HG02884 (cell line): ENCODE measurements at regions not wholly inside any gene's neighbourhood (a gene's known extent, or its start where the extent isn't known, plus 50 kb on each side); places are given as distances from the start of the nearest gene placed in this dataset.

Experiments
- ATAC-seq: cut with Tn5 transposase; IDR thresholded peaks from one replicate; pipeline ENCODE4 v1.9.1; 2021; ENCODE audit warnings: mild to moderate bottlenecking, moderate library complexity; ENCODE audit not compliant: unreplicated experiment

DNA sequence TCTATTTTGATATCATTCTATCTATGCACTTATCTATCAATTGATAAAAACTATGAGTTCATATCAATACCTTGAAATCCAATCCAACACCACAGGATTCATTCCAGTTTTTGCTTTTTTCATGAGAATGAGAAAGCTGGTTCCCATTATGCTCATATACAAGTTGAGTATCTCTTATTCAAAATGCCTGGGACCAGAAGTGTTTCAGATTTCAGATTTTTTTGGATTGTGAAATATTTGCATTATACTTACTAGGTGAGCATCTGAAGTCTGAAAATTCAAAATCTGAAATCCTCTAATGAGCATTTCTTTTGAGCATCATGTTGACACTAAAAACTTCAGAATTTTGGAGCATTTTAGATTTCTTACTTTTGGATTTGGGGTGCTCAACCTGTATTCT, 67.8 kb upstream of the DCBLD2 start:
- no peak for ATAC-seq

DNA sequence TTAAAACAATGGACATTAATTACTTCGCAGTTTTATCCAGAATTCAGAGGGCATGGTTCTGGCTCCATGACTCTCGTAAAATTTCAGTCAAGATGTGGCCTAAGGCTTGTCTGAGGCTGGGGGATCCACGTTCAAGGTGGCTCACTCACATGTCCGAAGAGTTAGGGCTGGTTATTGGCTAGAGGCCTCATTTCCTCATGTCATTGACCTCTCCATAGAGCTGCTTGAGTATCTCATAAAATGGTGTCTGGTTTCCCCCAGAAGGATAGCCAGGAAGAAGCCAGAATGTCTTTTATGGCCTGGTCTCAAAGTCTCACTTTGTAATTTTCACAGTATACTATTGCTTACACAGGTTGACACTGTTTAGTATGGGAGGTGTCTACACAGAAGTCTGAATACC, 67.3 kb upstream of the DCBLD2 start:
- no peak for ATAC-seq

DNA sequence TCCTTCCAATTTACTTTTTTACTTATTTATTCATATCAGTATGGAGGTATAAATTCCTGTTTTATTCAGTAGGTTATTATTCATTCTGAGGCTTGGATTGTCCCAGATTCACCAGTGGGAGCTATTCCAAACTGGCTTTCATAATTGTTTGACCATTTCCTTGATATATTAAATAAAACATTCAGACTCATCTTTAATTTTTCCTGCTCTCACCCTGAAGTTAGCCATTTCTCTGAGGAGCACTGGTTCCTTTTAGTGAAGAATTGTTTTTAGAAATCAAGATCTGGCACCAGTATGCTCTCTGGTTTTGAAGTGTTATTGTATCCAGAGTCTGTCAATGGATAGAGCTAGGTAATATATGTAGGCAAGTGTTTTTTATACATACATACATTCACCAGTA, 66.9 kb upstream of the DCBLD2 start:
- ATAC-seq: no peak

DNA sequence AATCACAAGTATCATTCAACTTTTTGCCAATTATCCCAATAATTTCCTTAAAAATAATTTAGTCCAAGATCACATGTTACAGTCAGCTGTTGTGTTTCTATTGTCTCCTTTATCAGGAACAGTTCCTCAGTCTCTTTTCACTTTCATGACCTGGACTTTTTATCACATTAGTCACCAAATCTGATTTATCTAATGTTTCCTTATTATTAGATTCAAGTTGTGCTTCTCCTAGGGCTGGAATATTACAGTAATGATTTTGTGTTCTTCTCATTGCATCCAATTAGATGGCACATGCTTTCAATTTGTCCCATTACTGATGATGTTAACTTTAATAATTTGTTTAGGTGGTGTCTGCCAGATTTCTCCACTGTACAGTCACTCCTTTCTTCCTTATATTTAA, 66.3 kb upstream of the DCBLD2 start:
- no peak for ATAC-seq

DNA sequence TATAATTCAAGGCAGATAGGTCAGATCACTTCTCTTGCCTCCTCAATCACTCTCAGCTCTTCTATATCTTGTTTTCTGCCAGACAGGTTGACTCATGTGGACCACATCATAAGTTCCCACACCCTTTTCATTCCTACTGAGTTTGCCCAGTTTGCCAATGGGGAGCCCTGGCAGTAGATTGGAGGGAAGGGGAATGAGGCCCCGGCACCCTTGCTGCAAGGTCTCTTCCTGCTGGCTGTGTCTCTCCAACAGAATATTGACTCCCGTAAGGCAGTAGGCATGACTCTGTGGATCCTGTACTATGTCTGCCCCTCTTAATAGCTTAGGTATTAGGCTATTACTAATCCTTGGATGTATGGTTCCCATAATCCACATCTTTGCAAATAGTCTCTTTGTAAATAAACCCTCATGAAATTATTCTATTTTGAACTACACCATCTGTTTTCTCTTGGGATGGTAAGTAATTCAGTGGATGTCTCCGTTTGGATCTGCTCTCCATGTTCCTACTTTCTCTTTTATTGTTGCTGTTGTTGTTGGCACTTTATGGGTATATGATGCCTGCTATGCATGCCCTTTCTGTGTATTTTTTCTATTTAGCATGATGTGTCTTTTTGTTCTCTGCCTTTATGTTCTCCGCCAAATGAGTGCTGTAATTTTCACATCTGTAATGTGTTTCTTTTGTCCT, 65.5 kb upstream of the DCBLD2 start:
- no peak for ATAC-seq

DNA sequence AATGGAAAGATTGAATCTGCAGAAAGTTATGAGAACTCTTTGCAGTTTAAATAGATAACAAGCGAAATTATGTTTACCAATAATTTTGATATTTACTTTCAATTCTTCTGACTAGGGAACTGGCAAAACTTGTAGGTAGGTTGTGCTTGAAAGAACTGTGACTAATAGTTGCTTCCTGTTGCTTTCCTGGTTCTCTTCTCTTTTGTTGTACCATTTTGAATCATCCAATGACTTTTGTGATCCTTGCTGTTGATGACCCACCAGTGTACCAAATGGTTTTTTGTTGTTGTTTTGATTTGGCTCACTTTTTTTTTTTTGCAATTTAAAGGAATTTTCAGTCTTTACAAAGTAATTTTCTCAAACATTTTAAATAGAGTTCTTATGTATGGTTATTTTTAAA, 64.9 kb upstream of the DCBLD2 start:
- no peak for ATAC-seq

DNA sequence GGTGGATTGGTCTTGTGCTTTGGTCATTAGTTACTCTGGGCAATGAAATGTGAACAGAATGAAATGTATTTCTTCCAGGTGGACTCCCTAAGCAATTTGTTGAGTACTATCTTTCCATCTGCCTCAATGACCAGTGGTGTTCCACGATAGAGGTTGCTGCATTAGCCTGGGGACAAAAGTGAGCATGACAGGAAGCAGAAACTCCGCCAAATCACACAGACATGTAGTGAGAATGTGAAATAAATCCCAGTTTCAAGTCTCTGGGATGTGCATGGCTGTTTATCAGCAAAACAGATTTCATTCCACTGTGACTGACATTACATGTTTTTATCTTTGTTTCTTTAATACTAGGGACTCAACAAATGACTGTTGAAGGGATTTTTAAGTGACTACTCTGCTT, 63.3 kb upstream of the DCBLD2 start:
- ATAC-seq: no peak

DNA sequence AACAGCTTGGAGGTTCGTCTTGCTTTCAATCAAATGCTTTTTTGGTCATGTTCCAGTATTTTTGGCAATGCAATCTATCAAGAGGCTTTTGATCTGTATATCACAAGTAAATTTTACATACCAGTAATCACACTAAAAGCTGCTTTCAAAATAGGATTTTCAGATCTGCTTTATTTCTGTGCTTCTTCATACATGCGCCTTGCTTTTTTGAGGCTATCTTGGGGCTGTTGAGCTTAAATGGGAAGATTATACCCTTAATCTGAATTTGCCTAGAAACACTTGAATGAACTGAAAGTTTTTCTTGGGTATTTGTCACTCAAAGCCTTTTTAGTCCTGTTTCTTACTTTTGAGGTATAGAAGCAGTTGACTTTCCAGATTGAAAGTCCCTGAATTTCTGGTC, 62.1 kb upstream of the DCBLD2 start:
- ATAC-seq: no peak

DNA sequence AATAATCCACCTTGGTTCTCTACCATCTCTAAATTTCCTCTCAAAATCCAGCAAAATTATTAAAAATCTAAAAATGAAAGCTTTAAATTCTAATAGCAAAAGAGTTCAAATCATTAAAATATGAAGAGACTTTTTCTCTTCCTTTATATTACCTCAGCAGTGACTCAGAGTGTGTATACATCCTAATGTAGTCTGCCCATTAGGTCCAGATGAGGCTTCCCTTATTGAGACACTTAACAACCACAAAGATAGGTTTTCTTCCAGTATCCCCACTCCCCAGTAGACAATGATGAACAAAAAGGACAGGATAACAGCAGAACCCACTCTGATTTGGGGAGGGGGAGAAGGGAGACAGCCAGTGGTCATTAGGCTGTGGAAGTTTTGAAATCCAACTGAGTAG, 61.5 kb upstream of the DCBLD2 start:
- no peak for ATAC-seq

DNA sequence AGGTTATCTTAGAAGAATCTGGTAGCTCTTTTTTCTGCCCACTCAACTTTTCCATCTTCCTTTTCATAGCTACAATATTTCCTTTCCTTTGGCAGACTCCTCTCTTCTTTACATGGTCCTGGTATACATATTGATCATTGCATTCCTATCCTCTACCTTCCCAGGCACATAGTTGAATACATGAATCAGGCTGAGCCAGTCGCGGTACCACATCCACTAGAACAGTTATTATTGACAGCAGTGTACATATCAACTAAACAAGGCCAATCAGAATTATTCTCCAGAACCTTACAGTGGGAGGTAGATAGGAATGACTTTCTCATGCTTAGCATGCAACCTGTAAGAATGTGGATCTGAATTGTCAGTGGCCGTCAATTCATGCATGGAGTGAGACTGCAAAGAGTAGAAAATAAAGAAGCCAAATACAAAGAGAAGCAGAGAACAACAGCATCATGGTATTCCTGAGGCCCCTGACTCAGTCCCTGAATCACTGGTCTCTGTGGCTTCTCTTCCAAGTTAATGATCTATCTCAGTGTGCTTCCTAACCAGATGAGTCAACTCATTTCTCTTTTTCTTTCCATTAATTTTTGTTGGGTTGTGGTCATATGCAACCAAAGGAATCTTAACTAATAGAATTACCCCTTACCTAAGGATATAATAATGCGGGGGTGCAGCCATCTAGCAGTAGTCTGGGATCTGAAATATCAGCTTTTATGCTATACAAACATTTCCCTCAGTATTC, 60.9 kb upstream of the DCBLD2 start:
- no peak for ATAC-seq

DNA sequence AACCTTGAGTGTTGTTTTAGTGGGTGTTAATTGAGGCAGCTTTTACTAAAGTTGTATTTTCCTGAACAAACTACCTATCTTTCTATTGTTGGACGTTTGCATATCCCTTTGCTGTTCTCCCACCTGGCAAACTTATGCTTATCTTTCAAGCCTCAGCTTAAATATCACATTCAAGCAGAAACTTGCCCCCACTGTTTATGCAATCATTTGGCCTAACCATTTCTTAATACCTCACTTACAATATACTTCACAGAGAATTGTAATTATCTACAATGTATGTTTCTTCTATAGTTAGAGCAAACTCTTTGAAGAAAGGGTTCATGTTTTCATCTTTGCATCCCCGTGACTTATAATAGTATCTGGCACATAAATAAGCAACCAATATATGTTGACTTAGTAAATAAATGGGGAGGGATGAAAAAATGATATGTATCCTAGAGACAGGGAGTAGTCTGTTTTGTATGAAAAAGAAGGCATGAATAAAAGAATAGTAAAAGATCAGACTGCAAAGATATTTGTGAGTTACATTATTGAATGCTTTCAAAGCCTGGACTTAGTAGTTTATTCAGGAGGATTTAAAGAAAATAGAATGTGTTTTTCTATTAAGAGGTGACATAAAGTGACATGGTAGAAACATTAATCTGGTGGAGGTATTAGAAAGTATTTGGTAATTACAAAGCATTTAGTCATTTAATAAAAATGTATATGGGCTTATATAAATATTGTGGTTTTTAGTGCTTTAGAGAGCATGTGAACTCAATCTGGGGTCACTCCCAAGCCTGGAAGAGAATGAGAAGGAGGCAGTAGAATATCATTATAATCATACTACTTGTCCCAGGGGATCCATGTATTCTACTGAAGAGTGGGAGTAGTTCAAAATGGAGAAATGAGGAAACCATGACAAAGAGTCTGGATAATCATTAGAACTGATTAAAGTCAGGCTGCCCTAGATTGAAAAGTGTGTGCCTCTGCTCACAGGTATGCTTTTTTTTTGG, 60.0 kb upstream of the DCBLD2 start:
- no peak for ATAC-seq

DNA sequence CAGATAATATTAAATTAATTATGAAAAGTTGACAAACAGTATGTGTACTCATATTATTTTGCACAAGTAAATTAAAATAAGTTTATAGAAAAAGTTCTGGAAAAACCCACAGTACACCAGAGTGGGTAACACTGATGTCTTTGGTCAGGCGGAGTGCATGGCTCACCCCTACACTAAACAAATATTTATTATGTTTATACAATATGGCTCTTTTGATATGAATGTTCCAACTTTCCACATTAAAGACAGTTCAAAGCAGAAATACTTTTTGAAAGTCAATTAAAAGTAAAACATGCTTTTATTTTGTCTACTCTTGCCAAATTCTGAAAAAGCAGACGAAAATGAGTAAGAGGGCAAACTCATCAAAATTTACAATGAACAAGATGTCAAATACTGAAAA, 56.2 kb upstream of the DCBLD2 start:
- ATAC-seq: no peak

DNA sequence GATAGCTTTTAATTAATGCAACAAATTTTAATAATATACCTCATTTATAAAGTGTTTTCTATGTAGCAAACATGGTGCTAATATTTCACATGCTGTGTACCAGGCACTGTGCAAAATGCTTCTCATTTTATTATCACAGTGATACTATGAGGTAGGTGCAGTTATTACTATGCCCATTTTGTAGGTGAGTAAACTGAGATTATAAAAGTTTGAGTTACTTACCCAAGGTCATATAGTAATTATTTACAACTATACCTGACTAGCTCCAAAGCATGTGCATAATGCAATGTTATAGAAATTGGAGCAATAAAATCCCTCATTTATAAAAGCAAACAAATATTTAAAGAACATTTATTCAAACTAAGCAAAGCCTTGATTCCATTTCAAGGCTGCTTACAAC, 54.5 kb upstream of the DCBLD2 start:
- no peak for ATAC-seq

DNA sequence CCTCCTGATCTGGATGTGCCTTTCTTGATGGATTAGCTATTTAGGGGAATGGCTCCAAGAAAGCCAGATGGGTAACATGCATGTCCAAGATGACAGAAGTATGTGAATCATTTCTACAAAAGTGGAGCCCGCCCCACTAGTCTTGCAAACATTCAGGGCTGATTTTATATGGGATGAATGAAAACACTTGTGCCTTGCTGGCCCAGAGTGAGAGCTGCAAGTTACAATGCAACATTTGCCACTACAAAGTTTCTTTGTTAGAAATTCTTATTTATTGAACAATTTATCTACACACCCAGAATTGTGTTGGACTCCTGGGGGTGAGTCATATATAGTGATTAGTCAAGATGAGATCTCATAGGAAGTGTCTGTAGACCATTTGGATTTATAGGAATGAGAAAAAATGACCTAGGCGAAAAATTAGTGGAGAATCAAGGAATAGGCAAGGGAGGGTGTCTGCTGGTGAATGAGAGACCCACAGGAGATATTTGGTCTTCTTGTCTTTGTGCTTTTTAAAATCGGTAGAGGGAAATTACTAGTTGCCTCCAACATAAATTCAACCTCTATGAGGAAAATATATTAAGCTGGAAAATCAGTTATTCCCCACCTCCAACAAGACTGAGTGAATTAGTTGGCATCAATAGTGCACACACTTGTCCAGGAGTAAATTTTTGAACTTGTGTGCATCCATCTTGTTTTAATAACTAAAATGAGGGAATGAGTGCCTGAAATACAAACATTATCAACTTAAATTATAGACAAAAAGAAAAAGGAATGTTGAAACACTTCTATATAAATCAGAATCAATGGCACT, 53.5 kb upstream of the DCBLD2 start:
- no peak for ATAC-seq

DNA sequence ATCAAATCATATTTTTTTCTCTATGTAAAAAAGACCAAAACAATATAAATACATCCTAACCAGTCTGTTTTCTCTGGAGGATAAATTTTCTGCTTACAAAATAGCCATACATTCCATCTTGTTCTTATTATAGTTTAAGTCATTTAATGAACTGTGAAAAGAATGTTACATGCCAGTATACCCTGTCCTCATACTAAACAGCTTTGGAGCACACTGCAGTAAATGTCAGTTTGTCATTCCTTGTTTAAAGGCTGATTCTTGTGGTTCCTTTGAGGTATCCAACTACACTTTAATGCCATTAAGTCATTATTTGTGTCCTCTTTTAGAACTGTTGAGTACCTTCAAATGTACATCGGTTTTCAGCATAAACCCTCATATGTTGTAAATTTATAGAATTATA, 52.7 kb upstream of the DCBLD2 start:
- ATAC-seq: no peak

DNA sequence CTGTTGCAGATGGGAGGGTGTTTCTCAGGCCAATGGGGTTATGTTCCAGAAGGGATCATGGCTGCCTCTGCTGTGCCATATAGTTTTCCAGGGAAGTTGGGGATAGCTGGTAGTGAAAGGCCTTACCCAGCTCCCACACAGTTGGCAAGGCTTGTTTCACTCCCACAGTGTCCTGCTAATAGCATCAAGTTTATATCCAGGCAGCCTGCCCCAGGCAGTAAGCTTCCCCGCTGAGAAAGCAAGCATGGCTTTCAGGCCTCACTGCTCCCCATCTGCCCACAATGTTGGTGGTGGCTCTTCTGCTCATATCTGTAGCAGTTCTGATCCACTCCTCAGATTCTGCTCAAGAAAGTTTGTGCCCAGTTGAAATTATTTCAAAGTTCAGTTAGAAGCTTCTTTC, 50.9 kb upstream of the DCBLD2 start:
- no peak for ATAC-seq
